T-helper 22 cell (primary cell): ENCODE measurements at regions not wholly inside any gene's neighbourhood (a gene's known extent, or its start where the extent isn't known, plus 50 kb on each side); places are given as distances from the start of the nearest gene placed in this dataset.

Experiments
- DNase-seq: peaks from one replicate; pipeline ENCODE4 v3.0.0-alpha.2; 2020; ENCODE audit warnings: low read depth

DNA sequence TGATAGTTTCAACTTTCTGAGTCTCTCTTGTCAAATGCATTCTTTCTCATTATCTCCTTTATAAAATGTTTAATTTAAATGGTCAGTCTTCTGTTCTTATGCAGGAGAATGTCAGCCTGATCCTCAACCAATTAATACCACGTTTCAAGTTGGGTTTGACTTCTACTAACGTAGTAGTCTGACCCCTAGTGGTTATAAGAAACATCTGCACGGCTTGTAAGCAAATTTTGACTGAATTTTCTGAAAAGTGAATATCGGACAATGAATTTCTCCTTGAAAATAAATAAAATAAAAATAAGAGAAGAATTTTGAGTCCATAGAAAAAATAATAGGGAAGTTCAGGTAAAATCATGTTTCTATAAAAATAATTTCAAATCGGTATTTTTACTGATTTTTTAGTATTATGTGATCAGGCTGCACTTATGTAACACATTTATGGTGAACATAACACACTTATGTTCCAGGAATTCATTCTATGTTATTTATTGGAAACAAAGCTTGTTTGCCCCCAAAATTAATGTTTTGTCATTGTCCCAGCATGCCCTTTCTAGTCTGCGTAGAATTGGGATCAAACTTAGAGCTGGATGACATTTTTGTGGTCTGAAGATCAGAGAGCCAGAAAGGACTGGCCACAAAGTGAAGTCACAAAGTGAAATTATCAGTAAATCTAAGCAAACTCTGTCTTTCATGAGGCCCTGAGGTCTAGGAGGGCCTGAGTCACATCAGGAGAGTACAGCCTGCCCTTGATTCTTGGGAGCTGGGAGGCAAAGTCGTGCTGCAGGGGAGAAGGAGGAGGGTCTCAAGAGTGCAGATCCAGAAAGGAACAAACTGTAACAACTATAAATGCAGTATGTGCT is 101.2 kb upstream of the STXBP6 start:
- DNase-seq: no peak

GRCh38 chr14:25150401-25150800 is 100.5 kb upstream of the STXBP6 start:
- no peak for DNase-seq

GRCh38 chr14:25140411-25140810 is 90.5 kb upstream of the STXBP6 start:
- no peak for DNase-seq

GRCh38 chr14:25136811-25137210 is 86.9 kb upstream of the STXBP6 start:
- no peak for DNase-seq

DNA sequence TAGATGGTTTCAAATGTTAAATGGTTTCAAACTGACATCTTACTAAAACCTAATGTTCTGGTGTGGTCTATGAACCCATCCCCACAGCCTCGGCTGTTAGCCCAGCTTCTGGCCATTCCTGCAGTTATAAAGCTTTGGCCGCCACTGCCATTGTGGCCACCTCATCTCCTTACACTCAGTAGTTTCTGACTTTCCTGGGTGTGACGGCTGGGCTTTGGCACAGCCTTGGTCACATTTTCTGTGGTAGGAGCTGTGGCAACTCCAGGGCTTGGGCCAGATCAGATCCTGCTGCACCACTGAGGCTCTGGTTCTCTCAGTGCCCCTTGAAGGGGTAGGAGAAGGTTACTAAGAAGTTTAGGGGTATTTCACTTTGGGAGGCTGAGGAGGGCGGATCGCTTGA is 84.2 kb upstream of the STXBP6 start:
- DNase-seq: no peak

DNA sequence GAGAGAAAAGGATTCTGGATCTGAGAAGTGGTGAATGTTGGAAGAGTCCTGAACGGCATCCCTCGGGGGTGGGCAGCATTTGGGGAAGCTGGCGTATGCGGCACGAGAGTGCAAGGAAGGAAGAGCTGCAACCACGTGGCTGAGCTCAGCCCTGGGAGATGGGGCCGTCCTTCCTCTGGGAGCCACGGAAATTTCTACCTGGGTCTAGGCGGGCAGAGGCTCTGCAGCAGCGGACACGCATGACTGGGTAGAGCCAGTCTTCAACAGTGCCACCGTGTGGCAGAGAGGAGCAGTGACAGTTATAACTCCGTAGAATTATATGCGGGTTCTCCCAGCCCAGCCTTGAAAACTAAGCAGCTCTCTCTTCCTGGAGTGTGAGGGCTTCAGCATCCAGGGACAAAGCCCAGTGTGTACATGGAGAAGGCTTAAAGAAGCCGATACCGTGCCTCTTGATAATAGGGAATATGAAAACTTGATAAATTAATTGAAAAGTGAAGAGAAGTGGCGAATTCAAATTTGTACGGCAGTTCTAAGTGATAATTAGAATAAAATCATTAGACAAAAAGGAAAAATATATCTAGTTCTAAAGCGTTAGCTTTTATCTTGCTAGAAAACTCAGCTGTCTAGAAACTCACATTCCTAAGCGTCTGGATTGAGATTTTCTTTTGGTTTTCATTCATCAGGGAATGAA is 82.9 kb upstream of the STXBP6 start:
- DNase-seq: peak; percentile 2

- no peak for DNase-seq
Measured at GRCh38 chr14:25132094-25132493, 82.1 kb upstream of the STXBP6 start.

DNA sequence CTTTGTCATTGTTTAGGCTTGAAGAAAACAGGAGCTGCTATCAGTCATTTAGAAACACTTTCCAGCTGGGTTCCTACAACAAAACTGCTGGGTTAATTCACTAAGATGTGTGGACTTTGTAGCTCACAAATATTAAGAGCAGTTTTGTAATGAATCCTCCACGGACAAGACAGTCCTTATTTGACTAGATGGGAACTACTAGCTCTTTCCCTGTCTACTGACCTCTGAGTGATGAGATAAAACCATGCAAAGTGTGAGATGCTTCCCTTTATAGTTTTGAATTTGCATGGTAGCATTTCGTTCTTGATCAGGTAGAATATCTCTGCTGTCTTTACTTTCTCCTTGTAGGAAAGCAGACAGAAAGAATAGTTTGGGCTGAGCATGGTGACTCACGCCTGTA is 72.9 kb upstream of the STXBP6 start:
- no peak for DNase-seq

DNA sequence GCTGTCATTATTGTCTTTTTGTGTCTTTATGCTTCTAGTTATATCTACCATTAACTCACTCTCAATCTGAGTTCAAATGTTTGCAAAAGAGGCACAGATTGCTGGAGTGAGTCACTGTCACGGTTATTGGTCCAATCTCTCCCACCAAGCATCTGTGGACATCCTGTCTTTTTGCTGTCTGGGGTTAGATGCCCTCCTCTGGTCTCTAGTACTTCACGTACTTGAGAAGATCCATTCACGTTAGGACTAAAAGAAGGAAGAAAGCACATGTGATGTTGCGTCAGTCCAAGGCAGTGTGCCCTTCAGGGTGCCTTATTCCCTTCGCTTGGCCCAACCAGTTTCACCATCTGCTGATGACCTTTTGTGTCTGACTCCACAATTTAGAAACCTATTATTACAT is 72.3 kb upstream of the STXBP6 start:
- no peak for DNase-seq

GRCh38 chr14:25121337-25122129 is 71.6 kb upstream of the STXBP6 start:
- DNase-seq: no peak

DNA sequence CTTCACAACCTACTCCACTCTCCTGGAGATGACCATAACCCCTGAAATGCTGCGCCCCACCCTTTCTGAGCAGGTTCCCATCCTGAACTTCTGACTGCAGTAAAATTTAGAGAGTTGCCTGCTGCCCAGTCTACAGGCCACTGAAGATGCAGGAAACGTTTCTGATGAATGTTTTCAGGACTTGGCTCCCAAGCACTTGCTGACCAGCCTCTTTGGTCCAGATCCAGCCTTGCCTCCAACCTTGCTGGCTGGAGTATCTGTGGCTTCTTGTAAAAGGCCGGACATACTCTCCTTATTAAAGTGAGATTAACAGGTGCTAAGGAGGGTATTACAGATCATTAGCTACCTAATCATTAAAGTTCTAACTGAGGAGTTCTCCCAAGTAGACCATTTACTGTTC is 70.3 kb upstream of the STXBP6 start:
- DNase-seq: no peak

GRCh38 chr14:25118671-25119070 is 68.7 kb upstream of the STXBP6 start:
- DNase-seq: no peak

DNA sequence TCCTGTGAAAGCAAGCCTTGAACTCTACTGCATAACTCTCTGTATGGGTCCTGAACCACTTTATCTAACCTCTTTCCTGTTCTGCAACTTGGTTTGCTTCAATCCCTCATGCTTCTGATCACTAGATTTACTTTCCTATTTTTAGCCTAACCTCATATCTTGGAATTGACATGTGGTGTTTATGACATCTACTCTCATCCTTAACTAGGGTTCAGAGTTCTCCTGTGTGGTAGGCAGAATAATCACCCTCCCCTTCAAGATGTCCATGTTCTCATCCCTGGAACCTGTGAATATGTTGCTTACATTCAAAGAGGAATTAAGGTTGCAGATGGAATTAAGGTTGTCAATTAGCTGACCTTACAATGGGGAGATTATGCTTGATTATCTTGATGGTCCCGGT is 67.4 kb upstream of the STXBP6 start:
- DNase-seq: no peak

- DNase-seq: no peak
Measured at GRCh38 chr14:25116607-25117006, 66.7 kb upstream of the STXBP6 start.

DNA sequence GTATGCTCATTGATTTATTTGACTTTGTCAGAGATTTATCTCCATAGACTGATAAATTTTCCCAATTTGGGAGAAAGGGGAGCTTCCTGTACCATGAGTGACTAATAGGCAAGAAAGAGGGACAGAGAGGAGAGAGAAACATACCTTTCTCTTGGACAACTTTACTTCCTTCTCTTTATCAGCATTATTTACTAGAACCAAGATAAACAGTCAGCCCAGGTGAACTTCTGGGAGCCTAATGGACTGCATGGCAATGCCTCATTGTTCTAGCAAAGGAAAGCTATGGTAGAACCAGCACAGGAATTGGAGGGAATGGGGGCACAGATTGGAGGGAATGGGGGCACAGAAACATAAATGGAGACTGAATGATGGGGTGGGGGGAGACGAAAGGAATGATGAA is 63.4 kb upstream of the STXBP6 start:
- DNase-seq: no peak

DNA sequence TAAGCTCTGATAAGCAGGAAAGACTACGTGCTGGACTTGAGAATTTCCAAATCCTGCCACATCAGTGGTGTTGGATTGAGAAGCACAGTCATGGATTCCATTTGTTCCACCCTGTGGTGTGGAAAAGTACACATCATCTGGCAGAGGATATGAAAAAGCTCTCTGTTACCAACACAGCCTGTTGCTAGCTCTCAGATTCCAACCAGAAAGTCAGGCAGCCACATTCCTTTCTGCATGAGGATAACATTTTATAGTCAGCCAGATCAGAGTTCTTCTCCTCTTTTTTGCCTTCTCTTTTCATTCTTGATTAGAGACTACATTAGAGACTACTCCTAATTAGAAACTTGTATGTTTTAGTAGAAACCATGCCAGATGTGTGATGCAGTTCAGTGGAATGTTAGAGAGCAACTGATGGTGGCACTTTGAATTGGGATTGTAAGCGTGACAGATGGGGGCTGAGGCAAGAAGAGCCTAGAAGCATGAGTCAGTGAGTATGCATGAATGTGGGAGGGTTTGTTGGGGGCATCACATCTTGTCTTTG is 61.2 kb upstream of the STXBP6 start:
- no peak for DNase-seq

GRCh38 chr14:25110106-25110505 is 60.2 kb upstream of the STXBP6 start:
- DNase-seq: no peak

GRCh38 chr14:25108959-25109358 is 59.0 kb upstream of the STXBP6 start:
- no peak for DNase-seq

DNA sequence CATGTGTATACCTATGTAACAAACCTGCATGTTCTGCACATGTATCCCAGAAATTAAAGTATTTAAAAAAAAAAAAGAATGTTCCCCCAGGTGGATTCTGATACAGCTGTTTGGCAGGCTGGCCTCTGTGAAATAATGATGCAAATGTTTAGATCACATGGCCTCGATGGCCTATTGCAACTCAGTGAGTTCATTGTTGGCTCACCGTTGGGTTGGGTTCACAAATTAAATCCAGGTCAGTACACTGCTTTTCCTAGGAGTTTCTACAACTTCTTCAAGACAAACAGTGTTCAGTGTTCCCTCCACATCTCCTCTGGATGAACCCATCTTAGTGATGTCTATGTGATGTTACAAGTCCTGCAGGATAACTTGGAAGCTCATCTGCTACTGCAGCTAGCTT is 58.3 kb upstream of the STXBP6 start:
- no peak for DNase-seq

DNA sequence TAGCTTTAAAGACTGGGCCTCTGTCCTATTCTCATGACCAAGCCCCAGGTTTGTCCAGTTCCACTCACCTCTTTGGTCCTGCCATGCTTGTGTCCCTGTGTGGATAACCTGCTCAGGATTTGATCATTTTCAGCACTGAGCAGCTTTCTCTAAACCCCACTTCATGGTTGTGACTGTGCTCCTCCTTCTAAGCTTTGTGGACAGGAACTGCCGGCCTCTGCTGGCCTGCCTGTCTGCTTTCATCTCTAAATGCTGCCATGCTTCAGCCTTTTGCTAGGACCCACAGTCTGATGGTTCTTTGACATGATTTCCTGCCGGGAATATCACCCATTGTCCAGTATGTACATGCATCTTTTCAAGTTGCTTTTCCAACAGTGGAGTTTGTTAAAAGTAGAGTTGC is 53.9 kb upstream of the STXBP6 start:
- no peak for DNase-seq

DNA sequence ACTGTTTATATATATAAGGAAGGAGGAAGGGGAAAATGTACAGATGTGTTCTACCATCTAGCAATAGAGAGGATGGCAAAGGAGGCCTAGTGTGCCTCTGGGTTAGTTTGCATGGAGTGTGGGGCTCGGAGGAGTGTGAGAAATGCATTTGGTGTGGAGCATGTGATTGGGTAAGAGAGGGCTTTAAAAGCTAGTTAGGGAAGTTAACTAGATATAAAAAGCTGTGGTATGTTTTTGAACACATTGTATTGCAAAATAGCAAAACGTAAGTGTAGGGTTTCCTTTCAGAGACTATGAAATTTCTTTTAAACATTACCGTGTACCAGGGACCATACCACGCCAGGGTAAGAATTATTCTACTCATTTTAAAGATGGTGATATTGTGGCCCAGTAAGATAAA is 53.3 kb upstream of the STXBP6 start:
- DNase-seq: no peak

- no peak for DNase-seq
Measured at GRCh38 chr14:25102788-25103187, 52.8 kb upstream of the STXBP6 start.

- no peak for DNase-seq
Measured at GRCh38 chr14:25101276-25101675, 51.3 kb upstream of the STXBP6 start.
